SK-N-SH (cell line): ENCODE measurements at regions not wholly inside any gene's neighbourhood (a gene's known extent, or its start where the extent isn't known, plus 50 kb on each side); places are given as distances from the start of the nearest gene placed in this dataset.

Source experiments
- CTCF ChIA-PET: fragments of 300-600, 350-600 bp; formaldehyde crosslinking; extraction: SDS; loops from one replicate; lab custom pipeline; 2021; lab: Yijun Ruan, JAX
- POLR2A ChIA-PET: fragments of 350-600 bp; sonication (Branson Sonifier 250); formaldehyde crosslinking; extraction: SDS; loops from one replicate; lab custom pipeline; 2020; ENCODE audit warnings: antibody characterized with exemption, inconsistent platforms; lab: Yijun Ruan, JAX
- DNase-seq: peaks from one replicate; pipeline ENCODE4 v3.0.0; 2012
- H2AFZ ChIP-seq: fragments of 200-600 bp; sonication (generic); 2 replicates; pipeline ENCODE4 v1.8.1; 2016; ENCODE audit warnings: antibody characterized with exemption, mild to moderate bottlenecking, low read depth
- H3F3A ChIP-seq: fragments of 200-600 bp; sonication (generic); replicated peaks from 2 replicates; pipeline ENCODE3; 2016; ENCODE audit warnings: antibody characterized with exemption, mild to moderate bottlenecking; ENCODE audit not compliant: insufficient read depth
- H3K27ac ChIP-seq, 2 experiments: fragments of 200-500 bp in 1 of 2; fragments of 200-600 bp in 1 of 2; sonication (Bioruptor generic) in 1 of 2; sonication (generic), shearing (Covaris generic) in 1 of 2; 2 replicates each; pipeline versions ENCODE4 v1.5.1 to v1.6.1; 2014 to 2016; ENCODE audit warnings: low read depth in 2 of 2, inconsistent platforms in 1 of 2, low read length in 1 of 2, mild to moderate bottlenecking in 1 of 2, mixed read lengths in 1 of 2
- H3K27me3 ChIP-seq: fragments of 200-600 bp; sonication (generic), shearing (Covaris generic); 2 replicates; pipeline ENCODE4 v1.6.1; 2016; ENCODE audit warnings: mixed run types; ENCODE audit not compliant: insufficient read depth
- H3K36me3 ChIP-seq, 2 experiments: fragments of 200-500 bp in 1 of 2; fragments of 200-600 bp in 1 of 2; sonication (Bioruptor generic) in 1 of 2; sonication (generic) in 1 of 2; replicated peaks in 1 of 2; 2 replicates each; pipeline versions ENCODE3 to v1.5.1; 2014 to 2016; ENCODE audit warnings: low read length in 1 of 2, mild to moderate bottlenecking in 1 of 2; ENCODE audit not compliant: insufficient read depth in 2 of 2, control insufficient read depth in 1 of 2
- H3K4me1 ChIP-seq, 2 experiments: fragments of 200-500 bp in 1 of 2; fragments of 200-600 bp in 1 of 2; sonication (Bioruptor generic) in 1 of 2; sonication (generic), shearing (Covaris generic) in 1 of 2; 2 replicates each; pipeline versions ENCODE4 v1.5.1 to v1.6.1; 2014 to 2016; ENCODE audit warnings: low read depth in 1 of 2, low read length in 1 of 2, mixed run types in 1 of 2; ENCODE audit not compliant: insufficient read depth in 2 of 2, control insufficient read depth in 1 of 2
- H3K4me2 ChIP-seq: fragments of 200-600 bp; sonication (generic), shearing (Covaris generic); 2 replicates; pipeline ENCODE4 v1.6.1; 2017; ENCODE audit warnings: mixed run types
- H3K4me3 ChIP-seq, 2 experiments: fragments of 200-500 bp in 1 of 2; fragments of 200-600 bp in 1 of 2; sonication (Bioruptor generic) in 1 of 2; sonication (generic), shearing (Covaris generic) in 1 of 2; 2 replicates each; pipeline versions ENCODE4 v1.5.1 to v1.8.1; 2014 to 2016; ENCODE audit warnings: low read depth in 2 of 2, inconsistent platforms in 1 of 2, low read length in 1 of 2, mild to moderate bottlenecking in 1 of 2, mixed read lengths in 1 of 2, moderate library complexity in 1 of 2
- H3K79me2 ChIP-seq: fragments of 200-600 bp; sonication (generic); 2 replicates; pipeline ENCODE4 v1.8.1; 2017; ENCODE audit warnings: mild to moderate bottlenecking; ENCODE audit not compliant: insufficient read depth
- H3K9ac ChIP-seq: fragments of 200-600 bp; sonication (generic); 2 replicates; pipeline ENCODE4 v1.6.1; 2017; ENCODE audit warnings: mixed run types
- H3K9me2 ChIP-seq: fragments of 200-600 bp; sonication (generic); 2 replicates; pipeline ENCODE4 v1.6.1; 2017; ENCODE audit warnings: mixed run types
- H3K9me3 ChIP-seq: fragments of 200-600 bp; sonication (generic); 2 replicates; pipeline ENCODE4 v1.6.1; 2017; ENCODE audit warnings: mixed run types, mild to moderate bottlenecking, moderate library complexity
- H4K20me1 ChIP-seq: fragments of 200-600 bp; sonication (generic); 2 replicates; pipeline ENCODE4 v1.6.1; 2017; ENCODE audit warnings: mild to moderate bottlenecking, mixed run types; ENCODE audit not compliant: insufficient read depth
- JUND ChIP-seq: IDR thresholded peaks from 2 replicates; pipeline ENCODE4 v1.4.0; 2012
- MAX ChIP-seq: IDR thresholded peaks from 2 replicates; pipeline ENCODE4 v1.4.0; 2012; ENCODE audit warnings: low read depth
- MEF2A ChIP-seq: IDR thresholded peaks from 2 replicates; pipeline ENCODE4 v1.4.0; 2012; ENCODE audit warnings: low read depth, borderline replicate concordance
- NRF1 ChIP-seq: IDR thresholded peaks from 2 replicates; pipeline ENCODE4 v1.6.1; 2012; ENCODE audit warnings: low read depth, mild to moderate bottlenecking, low read length
- POLR2AphosphoS5 ChIP-seq: IDR thresholded peaks from 2 replicates; pipeline ENCODE4 v1.6.1; 2012; ENCODE audit warnings: low read depth, low read length
- RCOR1 ChIP-seq: fragments of 150-350 bp; IDR thresholded peaks from 2 replicates; pipeline ENCODE4 v1.6.1; 2017; ENCODE audit warnings: antibody characterized with exemption, low read length
- TCF12 ChIP-seq: IDR thresholded peaks from 2 replicates; pipeline ENCODE4 v1.4.0; 2012
- TEAD4 ChIP-seq: IDR thresholded peaks from 2 replicates; pipeline ENCODE4 v1.4.0; 2012; ENCODE audit warnings: mild to moderate bottlenecking, borderline replicate concordance; ENCODE audit not compliant: insufficient read depth
- YY1 ChIP-seq: IDR thresholded peaks from 2 replicates; pipeline ENCODE4 v1.4.0; 2012; ENCODE audit warnings: low read depth, mild to moderate bottlenecking
- ZBTB33 ChIP-seq: IDR thresholded peaks from 2 replicates; pipeline ENCODE4 v1.4.0; 2012; ENCODE audit warnings: low read depth, borderline replicate concordance
- WGBS: methylation state at CpG from one replicate; pipeline ENCODE4 v1.1.6; 2017; ENCODE audit warnings: low lambda C conversion rate; 5-methylcytosine and 5-hydroxymethylcytosine counted together
- TF ChIP-seq, protein P1 (sequence below): fragments of 200-600 bp; sonication (generic); IDR thresholded peaks from 2 replicates; pipeline ENCODE4 v1.6.1; 2017; ENCODE audit warnings: antibody characterized with exemption, mild to moderate bottlenecking, moderate library complexity
- TF ChIP-seq, protein P2 (sequence below): fragments of 150-350 bp; IDR thresholded peaks from 2 replicates; pipeline ENCODE4 v1.6.1; 2017; ENCODE audit warnings: antibody characterized with exemption, low read length, low read depth, borderline replicate concordance

- TF ChIP-seq YY1 = no peak
Observed at GRCh38 chr5:154647114-154647760, 107.9 kb upstream of the LARP1 start (continued).

- POLR2A ChIA-PET = no interaction called here
- Histone ChIP-seq H3K9me3 (no peaks in the 10 kb centered on the region), H3K9me2 (no peaks in the 10 kb centered on the region), H3K79me2 (no peaks in the 10 kb centered on the region)
- TF ChIP-seq POLR2AphosphoS5 = no peak
- TF ChIP-seq ZBTB33 = no peak
- TF ChIP-seq TEAD4 = no peak
- TF ChIP-seq, protein P1, sequence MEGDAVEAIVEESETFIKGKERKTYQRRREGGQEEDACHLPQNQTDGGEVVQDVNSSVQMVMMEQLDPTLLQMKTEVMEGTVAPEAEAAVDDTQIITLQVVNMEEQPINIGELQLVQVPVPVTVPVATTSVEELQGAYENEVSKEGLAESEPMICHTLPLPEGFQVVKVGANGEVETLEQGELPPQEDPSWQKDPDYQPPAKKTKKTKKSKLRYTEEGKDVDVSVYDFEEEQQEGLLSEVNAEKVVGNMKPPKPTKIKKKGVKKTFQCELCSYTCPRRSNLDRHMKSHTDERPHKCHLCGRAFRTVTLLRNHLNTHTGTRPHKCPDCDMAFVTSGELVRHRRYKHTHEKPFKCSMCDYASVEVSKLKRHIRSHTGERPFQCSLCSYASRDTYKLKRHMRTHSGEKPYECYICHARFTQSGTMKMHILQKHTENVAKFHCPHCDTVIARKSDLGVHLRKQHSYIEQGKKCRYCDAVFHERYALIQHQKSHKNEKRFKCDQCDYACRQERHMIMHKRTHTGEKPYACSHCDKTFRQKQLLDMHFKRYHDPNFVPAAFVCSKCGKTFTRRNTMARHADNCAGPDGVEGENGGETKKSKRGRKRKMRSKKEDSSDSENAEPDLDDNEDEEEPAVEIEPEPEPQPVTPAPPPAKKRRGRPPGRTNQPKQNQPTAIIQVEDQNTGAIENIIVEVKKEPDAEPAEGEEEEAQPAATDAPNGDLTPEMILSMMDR = no peak
- TF ChIP-seq MAX = no peak
- TF ChIP-seq MEF2A = no peak
- TF ChIP-seq, protein P2, sequence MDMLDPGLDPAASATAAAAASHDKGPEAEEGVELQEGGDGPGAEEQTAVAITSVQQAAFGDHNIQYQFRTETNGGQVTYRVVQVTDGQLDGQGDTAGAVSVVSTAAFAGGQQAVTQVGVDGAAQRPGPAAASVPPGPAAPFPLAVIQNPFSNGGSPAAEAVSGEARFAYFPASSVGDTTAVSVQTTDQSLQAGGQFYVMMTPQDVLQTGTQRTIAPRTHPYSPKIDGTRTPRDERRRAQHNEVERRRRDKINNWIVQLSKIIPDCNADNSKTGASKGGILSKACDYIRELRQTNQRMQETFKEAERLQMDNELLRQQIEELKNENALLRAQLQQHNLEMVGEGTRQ = no peak
- no peak for TF ChIP-seq JUND
- no peak for TF ChIP-seq RCOR1
- no peak for TF ChIP-seq TCF12
- TF ChIP-seq NRF1 = no peak
- TF ChIP-seq, all 33 proteins: peak for 0
- Histone ChIP-seq H3K27me3 (no peaks in the 10 kb centered on the region), H3K4me2 (no peak overlapping the region), H3K27ac (no peak overlapping the region), H2AFZ (no peak overlapping the region), H4K20me1 (no peaks in the 10 kb centered on the region), H3F3A (no peaks in the 10 kb centered on the region), H3K4me1 (no peaks in the 10 kb centered on the region), H3K9ac (no peak overlapping the region), H3K4me3 (no peak overlapping the region), H3K36me3 (no peaks in the 10 kb centered on the region)
- DNase-seq = no peak
- 94% methylated on average over 24 of the region's 24 CpGs for WGBS
- CTCF ChIA-PET = interaction anchor here (0.8 to 1.5 kb wide), 3 partner anchors 120 to 324 kb away, joined by 3 read pairs; no protein-coding TSS in a partner anchor
Observed at GRCh38 chr5:154646745-154647113, 108.4 kb upstream of the LARP1 start.
